Skeletal muscle tissue (tissue), 3 donors: ENCODE measurements at regions not wholly inside any gene's neighbourhood (a gene's known extent, or its start where the extent isn't known, plus 50 kb on each side); places are given as distances from the start of the nearest gene placed in this dataset.

Experiments
- H3K27ac ChIP-seq: one replicate; pipeline ENCODE4 v1.7.0; 2013; ENCODE audit warnings: mild to moderate bottlenecking, low read depth, low read length, inconsistent platforms
- H3K27me3 ChIP-seq, 3 donors: one replicate each; pipeline ENCODE4 v1.7.0; 2013; ENCODE audit warnings: low read length in 3 of 3; ENCODE audit not compliant: control insufficient read depth in 3 of 3, insufficient read depth in 3 of 3
- H3K36me3 ChIP-seq, 3 donors: one replicate each; pipeline ENCODE4 v1.7.0; 2013; ENCODE audit warnings: low read length in 3 of 3; ENCODE audit not compliant: control insufficient read depth in 3 of 3, insufficient read depth in 3 of 3
- H3K4me1 ChIP-seq, 3 donors: one replicate each; pipeline ENCODE4 v1.7.0; 2013; ENCODE audit warnings: low read length in 3 of 3, mild to moderate bottlenecking in 3 of 3; ENCODE audit not compliant: control insufficient read depth in 3 of 3, insufficient read depth in 3 of 3
- H3K4me3 ChIP-seq, 3 donors: one replicate each; pipeline ENCODE4 v1.7.0; 2013; ENCODE audit warnings: low read length in 3 of 3
- H3K9ac ChIP-seq, 3 donors: one replicate each; pipeline ENCODE4 v1.7.0; 2013; ENCODE audit warnings: low read length in 3 of 3, mild to moderate bottlenecking in 3 of 3, moderate library complexity in 2 of 3, low read depth in 1 of 3
- H3K9me3 ChIP-seq, 3 donors: one replicate each; pipeline ENCODE4 v1.7.0; 2013; ENCODE audit warnings: low read length in 3 of 3; ENCODE audit not compliant: control insufficient read depth in 3 of 3
- donor health status: Osteomylitis.

DNA sequence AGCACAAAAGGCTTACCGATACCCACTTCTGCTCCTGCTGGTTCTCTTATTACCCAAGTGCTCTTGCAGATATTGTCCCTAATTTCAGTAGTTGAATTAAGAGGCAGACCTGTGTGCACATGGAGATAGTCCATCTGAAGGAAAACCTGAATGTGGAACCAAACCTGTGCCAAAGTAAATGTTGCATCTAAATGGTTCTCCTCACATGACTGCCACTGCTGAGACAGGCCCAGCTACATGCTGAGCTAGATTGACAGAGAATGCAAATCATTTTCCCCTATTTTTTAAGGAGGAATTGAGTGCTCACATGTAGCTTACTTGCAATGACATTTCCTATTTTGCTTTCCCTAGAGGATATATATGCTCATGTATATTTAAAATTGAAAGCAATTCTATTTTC is 609.1 kb upstream of the TECRL start:
- Histone ChIP-seq H3K4me1 (peaks cover 0 to 3% (median 3%) of the 10 kb centered on the region in 3 donors), H3K36me3 (no peaks in the 10 kb centered on the region), H3K9ac (no peak overlapping the region), H3K9me3 (no peaks in the 10 kb centered on the region), H3K27ac (no peak overlapping the region), H3K4me3 (no peak overlapping the region), H3K27me3 (no peaks in the 10 kb centered on the region)

DNA sequence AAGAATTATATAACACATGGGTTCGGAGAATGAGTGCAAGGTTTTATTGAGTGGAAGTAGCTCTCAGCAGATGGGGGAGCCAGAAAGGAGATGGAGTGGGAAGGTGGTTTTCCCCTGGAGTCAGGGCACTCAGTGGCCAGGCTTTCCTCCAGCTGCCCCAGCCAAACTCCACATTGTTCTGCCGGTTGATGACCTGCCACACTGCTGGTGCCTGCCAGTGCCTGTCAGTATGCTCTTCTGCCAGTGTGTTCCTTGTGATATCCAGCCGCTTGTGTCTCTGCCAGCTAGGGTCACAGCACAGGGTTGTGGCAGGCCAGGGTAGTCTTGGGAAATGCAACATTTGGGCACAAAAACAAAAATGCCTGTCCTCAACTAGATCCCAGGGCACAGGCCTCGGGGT is 604.8 kb upstream of the TECRL start:
- Histone ChIP-seq H3K9ac (no peak overlapping the region), H3K36me3 (no peaks in the 10 kb centered on the region), H3K9me3 (no peaks in the 10 kb centered on the region), H3K4me1 (peaks cover 0 to 3% (median 3%) of the 10 kb centered on the region in 3 donors), H3K27me3 (no peaks in the 10 kb centered on the region), H3K27ac (no peak overlapping the region), H3K4me3 (no peak overlapping the region)

DNA sequence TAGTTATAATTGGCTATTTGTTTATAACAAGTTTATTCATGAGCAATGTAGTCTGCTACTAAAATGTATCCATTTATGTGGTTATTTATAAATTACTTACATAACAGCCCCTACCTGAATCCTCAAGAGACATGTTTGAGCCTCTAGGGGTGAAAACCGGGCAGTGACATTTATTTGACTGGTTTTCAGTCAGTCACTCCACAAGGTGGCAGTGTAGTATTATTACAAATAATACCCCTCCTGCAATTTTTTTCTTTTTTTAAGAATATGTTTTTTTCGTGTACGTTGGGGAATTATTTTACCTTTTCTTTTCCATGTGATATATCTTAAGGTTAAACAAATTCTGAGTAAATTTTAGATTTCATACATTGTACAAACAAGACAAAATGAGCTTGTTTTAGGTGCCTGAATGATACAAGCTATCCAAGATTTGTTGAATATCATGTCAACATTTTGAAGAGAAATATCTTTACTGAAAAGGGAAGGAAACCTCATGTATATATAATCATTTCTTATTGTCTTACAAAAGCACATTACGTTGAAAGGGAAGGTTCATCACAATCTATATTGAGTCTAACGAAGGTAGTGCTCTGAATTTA is 598.7 kb upstream of the TECRL start:
- H3K36me3 ChIP-seq = no peaks in the 10 kb centered on the region
- no peak overlapping the region for H3K27ac ChIP-seq
- no peaks in the 10 kb centered on the region for H3K27me3 ChIP-seq
- peaks cover 0 to 4% (median 0%) of the 10 kb centered on the region in 3 donors for H3K4me1 ChIP-seq
- no peak overlapping the region for H3K9ac ChIP-seq
- no peaks in the 10 kb centered on the region for H3K9me3 ChIP-seq
- H3K4me3 ChIP-seq = no peak overlapping the region

DNA sequence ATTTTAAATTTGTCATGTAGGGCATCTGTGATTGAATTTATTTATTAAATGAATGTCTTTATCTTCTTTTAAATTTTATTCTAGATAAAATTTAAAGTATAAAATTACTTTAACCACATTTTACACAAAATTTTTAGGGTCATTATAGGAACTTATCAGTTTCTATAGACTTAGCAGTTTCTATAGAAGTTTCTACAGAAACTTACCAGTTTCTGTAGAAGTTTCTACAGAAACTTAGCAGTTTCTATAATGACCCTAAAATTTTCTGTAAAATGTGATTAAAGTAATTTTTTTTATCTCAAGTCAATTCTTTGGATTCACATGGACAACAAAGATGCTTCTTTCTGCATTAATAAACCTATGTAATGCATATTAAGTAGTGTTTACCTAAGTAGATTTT is 565.9 kb upstream of the TECRL start:
- H3K4me1 ChIP-seq = no peaks in the 10 kb centered on the region
- no peak overlapping the region for H3K9ac ChIP-seq
- H3K36me3 ChIP-seq = no peaks in the 10 kb centered on the region
- no peak overlapping the region for H3K27ac ChIP-seq
- no peak overlapping the region for H3K4me3 ChIP-seq
- no peaks in the 10 kb centered on the region for H3K27me3 ChIP-seq
- no peaks in the 10 kb centered on the region for H3K9me3 ChIP-seq

DNA sequence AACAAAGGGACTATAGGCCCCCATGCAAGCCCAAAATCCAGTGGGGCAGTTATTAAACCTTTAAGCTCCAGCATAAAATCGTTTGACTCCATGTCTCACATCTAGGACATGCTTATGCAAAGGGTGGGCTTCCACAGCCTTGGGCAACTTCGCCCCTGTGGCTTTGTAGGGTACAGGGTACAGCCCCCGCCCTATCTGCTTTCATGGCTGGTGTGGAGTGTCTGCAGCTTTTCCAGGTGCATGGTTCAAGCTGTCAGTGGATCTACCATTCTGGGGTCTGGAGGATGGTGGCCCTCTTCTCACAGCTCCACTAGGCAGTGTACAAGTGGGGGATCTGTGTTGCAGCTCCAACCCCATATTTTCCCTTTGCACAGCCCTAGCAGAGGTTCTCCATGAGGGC is 559.8 kb upstream of the TECRL start:
- H3K4me1 ChIP-seq = no peaks in the 10 kb centered on the region
- H3K27ac ChIP-seq = no peak overlapping the region
- H3K27me3 ChIP-seq = no peaks in the 10 kb centered on the region
- no peaks in the 10 kb centered on the region for H3K36me3 ChIP-seq
- no peak overlapping the region for H3K9ac ChIP-seq
- H3K4me3 ChIP-seq = no peak overlapping the region
- H3K9me3 ChIP-seq = peaks cover 0 to 2% (median 0%) of the 10 kb centered on the region in 3 donors

DNA sequence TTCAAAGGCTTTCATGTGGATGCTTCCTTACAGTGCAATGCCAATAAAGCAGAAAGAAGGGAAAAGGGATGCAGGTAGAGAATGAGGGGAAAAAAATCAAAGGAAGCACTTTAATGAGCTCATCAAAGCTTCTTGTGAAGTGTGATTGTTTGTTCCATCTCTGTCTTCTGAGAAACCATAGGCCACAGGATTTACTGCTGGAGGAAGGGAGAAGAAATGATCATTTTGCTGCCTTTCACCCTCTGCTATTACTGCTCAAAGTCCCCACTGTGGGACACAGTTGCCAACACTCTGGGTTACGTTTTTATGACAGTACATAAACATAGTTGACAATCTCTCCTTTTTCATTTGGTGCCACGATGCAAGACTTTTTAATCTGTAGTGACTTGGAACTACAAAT is 558.0 kb upstream of the TECRL start:
- H3K36me3 ChIP-seq = no peaks in the 10 kb centered on the region
- no peaks in the 10 kb centered on the region for H3K4me1 ChIP-seq
- no peaks in the 10 kb centered on the region for H3K27me3 ChIP-seq
- no peak overlapping the region for H3K9ac ChIP-seq
- H3K4me3 ChIP-seq = no peak overlapping the region
- no peak overlapping the region for H3K27ac ChIP-seq
- H3K9me3 ChIP-seq = peaks cover 0 to 2% (median 0%) of the 10 kb centered on the region in 3 donors

DNA sequence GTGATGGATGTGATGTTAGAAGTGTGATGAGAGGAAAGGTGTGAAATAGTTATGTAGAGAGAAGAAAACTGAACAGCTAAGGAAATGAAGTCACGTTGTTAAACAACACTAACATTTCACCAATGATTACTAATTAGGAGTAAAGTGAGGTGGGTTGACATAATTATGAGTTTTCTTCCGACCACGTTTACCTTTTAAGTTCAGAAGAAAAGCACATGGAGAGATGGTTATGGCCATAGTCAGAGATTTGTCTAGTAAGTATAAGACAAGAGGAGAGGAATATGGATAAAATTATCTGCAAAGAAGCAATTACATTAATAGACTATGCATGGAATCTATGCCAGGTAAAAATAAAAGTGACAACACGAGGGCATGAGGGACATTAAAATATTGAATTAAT is 551.3 kb upstream of the TECRL start:
- Histone ChIP-seq H3K27ac (no peak overlapping the region), H3K27me3 (no peaks in the 10 kb centered on the region), H3K9me3 (no peaks in the 10 kb centered on the region), H3K4me3 (no peak overlapping the region), H3K36me3 (no peaks in the 10 kb centered on the region), H3K4me1 (no peaks in the 10 kb centered on the region), H3K9ac (no peak overlapping the region)

DNA sequence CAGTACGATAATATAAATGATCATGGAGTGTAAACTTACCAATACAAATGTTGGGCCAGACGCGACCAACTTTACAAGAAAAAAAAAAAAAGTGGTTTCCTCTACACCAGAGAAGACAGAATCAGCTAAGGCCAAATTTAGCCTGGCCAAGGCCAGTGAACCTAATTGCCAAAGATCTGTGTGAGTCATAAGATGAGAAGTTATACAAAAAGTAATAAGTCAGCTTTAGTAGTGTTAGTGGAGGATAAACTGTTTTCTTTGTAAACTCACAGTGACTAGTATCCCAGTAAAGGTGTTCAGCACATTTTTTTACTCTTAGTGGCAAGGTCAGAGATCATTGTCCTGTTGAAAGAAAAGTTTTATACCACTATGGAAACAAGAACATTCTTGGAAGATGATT is 531.4 kb upstream of the TECRL start:
- H3K27ac ChIP-seq = no peak overlapping the region
- no peaks in the 10 kb centered on the region for H3K4me1 ChIP-seq
- H3K9me3 ChIP-seq = peaks cover 0 to 3% (median 0%) of the 10 kb centered on the region in 3 donors
- H3K36me3 ChIP-seq = no peaks in the 10 kb centered on the region
- no peaks in the 10 kb centered on the region for H3K27me3 ChIP-seq
- no peak overlapping the region for H3K4me3 ChIP-seq
- no peak overlapping the region for H3K9ac ChIP-seq

DNA sequence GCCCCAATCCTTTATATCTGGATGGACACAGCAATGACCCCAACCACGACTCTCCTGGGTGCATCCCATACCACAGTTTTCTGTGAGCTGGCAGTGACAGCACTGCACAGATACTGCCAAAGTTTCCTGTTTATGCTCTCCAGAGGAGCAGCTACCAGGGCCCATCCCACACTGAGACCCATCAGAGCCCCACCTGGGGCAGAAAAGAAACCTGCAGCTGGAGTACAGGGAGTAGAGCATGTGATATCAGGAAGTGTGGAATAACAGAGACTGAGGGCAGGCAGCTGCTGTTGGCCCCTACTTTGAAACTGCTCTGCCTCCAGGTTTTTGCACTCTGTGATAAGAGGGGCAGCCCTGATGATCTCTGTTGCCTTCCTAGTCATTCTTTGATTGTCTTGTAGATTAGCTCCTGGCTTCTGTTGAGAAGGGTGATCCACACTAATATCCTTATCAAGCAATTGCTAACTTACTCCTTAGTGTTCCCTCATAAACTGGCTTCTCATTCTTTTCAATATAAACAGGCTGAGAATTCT is 526.3 kb upstream of the TECRL start:
- Histone ChIP-seq H3K9me3 (peaks cover 0 to 3% (median 0%) of the 10 kb centered on the region in 3 donors), H3K36me3 (no peaks in the 10 kb centered on the region), H3K9ac (no peak overlapping the region), H3K27me3 (no peaks in the 10 kb centered on the region), H3K4me3 (no peak overlapping the region), H3K4me1 (no peaks in the 10 kb centered on the region), H3K27ac (no peak overlapping the region)

DNA sequence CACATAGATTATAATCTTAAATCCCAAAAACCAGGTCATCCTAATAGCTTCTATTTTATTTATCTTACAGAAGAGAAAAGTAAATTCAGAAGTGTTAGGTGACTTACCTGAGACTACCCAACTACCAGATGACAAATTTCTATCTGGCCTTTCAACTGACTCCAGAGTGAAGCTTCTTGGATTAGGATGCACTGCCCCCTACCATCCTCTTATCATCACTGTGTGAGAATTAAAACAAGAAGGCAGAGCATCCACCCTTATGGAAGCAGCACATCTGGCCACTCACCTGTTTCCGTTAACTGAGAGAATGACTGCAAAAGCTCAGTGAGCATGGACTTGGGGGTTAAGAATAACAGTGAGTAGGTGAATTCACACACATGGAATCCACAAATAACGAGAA is 502.6 kb upstream of the TECRL start:
- Histone ChIP-seq H3K4me3 (no peak overlapping the region), H3K4me1 (no peaks in the 10 kb centered on the region), H3K9me3 (peaks cover 0 to 4% (median 0%) of the 10 kb centered on the region in 3 donors), H3K36me3 (no peaks in the 10 kb centered on the region), H3K27ac (no peak overlapping the region), H3K27me3 (no peaks in the 10 kb centered on the region), H3K9ac (no peak overlapping the region)
